BJ (cell line): ENCODE measurements at regions not wholly inside any gene's neighbourhood (a gene's known extent, or its start where the extent isn't known, plus 50 kb on each side); places are given as distances from the start of the nearest gene placed in this dataset.

Source experiments
- CTCF ChIA-PET: fragments of 350-600 bp; formaldehyde crosslinking; extraction: SDS; loops from one replicate; lab custom pipeline; 2021; ENCODE audit warnings: antibody characterized with exemption, inconsistent platforms; lab: Yijun Ruan, JAX
- POLR2A ChIA-PET: fragments of 300-600 bp; sonication (Branson Sonifier 250); formaldehyde crosslinking; extraction: SDS; loops from one replicate; lab custom pipeline; 2021; ENCODE audit warnings: antibody characterized with exemption; lab: Charles Lee
- DNase-seq: peaks from one replicate; pipeline ENCODE4 v3.0.0-alpha.2; 2011; ENCODE audit warnings: low read depth
- H3K27me3 ChIP-seq: 2 replicates; pipeline ENCODE4 v1.6.0; 2011; ENCODE audit warnings: low read length; ENCODE audit not compliant: control insufficient read depth, insufficient read depth
- H3K36me3 ChIP-seq: 2 replicates; pipeline ENCODE4 v1.5.1; 2011; ENCODE audit warnings: low read length; ENCODE audit not compliant: control insufficient read depth, insufficient read depth
- H3K4me3 ChIP-seq: 2 replicates; pipeline ENCODE4 v1.5.1; 2011; ENCODE audit warnings: low read depth, mild to moderate bottlenecking, control low read depth, low read length
- CTCF ChIP-seq: IDR thresholded peaks from 2 replicates; pipeline ENCODE4 v1.5.1; 2011; ENCODE audit warnings: low read depth, mild to moderate bottlenecking, control low read depth, inconsistent platforms, low read length, moderate library complexity; ENCODE audit not compliant: insufficient read depth

DNA sequence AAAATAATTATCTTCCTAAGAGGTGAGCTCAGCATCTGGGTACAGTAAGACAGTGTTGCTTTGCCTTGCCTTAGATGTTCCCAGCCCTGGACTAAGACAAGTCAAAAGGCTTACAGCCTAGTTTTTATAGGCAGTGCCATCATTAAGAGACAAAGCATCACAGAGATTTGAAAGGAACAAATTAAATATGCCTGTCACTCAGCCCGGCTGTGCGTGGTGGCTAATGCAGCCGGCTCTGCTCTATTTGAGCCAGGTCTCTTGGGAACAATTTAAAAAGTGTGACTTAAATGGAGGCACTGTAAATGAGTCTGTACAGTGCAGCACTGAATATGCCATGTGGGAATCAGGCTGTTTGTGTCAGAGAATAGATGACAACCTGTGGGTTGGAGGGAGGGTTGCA, 1687.4 kb upstream of the FLRT2 start:
- no peak overlapping the region for H3K4me3 ChIP-seq
- CTCF ChIA-PET, result no interaction called here
- no peaks in the 10 kb centered on the region for H3K27me3 ChIP-seq
- no peaks in the 10 kb centered on the region for H3K36me3 ChIP-seq
- TF ChIP-seq CTCF, result no peak
- POLR2A ChIA-PET, result no interaction called here
- DNase-seq, result no peak

GRCh38 chr14:83847102-83847501, 1682.8 kb upstream of the FLRT2 start:
- no peaks in the 10 kb centered on the region for H3K36me3 ChIP-seq
- no peak overlapping the region for H3K4me3 ChIP-seq
- no peaks in the 10 kb centered on the region for H3K27me3 ChIP-seq
- no peak for TF ChIP-seq CTCF
- CTCF ChIA-PET, result no interaction called here
- POLR2A ChIA-PET, result no interaction called here
- DNase-seq, result no peak

DNA sequence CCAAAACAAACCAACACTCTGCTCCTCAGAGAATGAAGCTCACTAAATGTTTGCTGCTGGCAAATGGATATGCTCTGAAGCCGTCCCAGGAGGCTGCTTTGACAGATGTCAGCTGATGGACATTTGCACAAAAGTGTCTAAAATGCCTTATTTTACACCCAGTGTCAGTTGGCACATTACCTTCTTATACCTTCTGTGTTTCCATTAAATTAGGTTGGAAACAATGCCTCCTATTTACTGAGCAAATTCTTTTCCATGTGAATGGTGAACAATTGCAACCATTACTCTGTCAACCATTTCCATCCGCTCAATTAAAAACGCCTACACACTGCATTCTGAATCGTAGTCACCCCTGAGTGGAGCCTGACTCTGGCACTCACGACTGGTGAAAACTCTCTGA, 1679.9 kb upstream of the FLRT2 start:
- ChIA-PET CTCF (no interaction called here), POLR2A (no interaction called here)
- Histone ChIP-seq H3K27me3 (no peaks in the 10 kb centered on the region), H3K36me3 (no peaks in the 10 kb centered on the region), H3K4me3 (no peak overlapping the region)
- TF ChIP-seq CTCF, result no peak
- DNase-seq, result no peak

DNA sequence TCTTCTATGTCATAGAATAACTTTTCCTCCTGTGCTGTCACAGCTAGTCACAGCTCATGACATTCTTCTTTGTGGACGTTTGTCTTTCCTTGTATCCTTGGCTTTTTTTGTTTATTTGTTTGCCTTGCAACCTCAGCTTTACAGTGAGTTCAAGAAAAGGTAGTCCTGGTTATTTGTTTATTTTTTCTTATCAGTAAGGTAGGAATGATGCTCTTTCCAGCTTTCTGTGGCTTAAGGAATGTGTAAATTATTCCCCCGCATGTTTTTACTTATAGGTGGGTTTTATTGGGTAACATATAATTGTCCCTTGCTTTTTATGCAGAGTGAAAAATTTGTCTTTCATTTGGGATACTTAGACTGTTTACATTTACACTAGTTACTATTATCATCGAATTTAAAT, 1673.6 kb upstream of the FLRT2 start:
- CTCF ChIA-PET, result interaction anchor here (0.7 kb wide), 2 partner anchors 145 to 811 kb away, joined by 3 read pairs; no protein-coding TSS in a partner anchor
- TF ChIP-seq CTCF, result no peak
- POLR2A ChIA-PET, result no interaction called here
- Histone ChIP-seq H3K36me3 (no peaks in the 10 kb centered on the region), H3K27me3 (no peaks in the 10 kb centered on the region), H3K4me3 (no peak overlapping the region)
- no peak for DNase-seq

GRCh38 chr14:83860631-83861155, 1669.3 kb upstream of the FLRT2 start:
- no peaks in the 10 kb centered on the region for H3K36me3 ChIP-seq
- TF ChIP-seq CTCF, result no peak
- ChIA-PET CTCF (no interaction called here), POLR2A (no interaction called here)
- DNase-seq, result no peak
- H3K27me3 ChIP-seq, result no peaks in the 10 kb centered on the region
- no peak overlapping the region for H3K4me3 ChIP-seq
